ENCODE measurements at regions not wholly inside any gene's neighbourhood (a gene's known extent, or its start where the extent isn't known, plus 50 kb on each side); places are given as distances from the start of the nearest gene placed in this dataset.
A peak's percentile ranks its signal among the peaks of the same experiment; 100 is the strongest.

DNA sequence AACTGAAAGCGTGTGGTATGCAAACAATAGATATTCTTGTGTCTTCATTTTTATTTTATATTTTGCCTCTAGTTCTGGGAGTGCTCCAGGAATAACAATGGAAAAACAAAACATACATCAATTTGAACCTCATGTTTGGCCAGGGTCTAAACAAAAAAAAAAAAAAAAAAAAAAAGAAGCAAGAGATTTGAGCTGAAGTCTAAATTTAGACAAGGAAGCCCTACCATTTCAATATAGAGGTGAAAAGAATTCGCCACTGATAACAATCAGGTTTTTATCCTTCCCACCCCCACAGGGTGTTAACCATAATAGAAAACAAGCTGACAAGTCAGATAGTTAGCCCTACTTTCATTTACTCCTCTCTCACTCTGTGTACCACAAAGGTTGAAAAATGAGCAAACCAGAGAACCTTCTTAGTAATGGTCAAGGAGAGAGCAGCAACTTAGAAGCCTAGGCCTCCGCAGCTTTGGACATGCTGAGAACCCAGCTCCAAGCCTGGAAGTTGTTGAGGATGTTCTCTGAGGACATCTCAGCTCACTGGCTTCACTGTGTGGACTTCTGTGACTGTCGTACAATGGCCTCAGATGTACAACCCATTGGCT, 118.2 kb upstream of the HMHB1 start:
- peak; percentile 33 for DNase-seq (ENCODE audit: low spot score)

DNA sequence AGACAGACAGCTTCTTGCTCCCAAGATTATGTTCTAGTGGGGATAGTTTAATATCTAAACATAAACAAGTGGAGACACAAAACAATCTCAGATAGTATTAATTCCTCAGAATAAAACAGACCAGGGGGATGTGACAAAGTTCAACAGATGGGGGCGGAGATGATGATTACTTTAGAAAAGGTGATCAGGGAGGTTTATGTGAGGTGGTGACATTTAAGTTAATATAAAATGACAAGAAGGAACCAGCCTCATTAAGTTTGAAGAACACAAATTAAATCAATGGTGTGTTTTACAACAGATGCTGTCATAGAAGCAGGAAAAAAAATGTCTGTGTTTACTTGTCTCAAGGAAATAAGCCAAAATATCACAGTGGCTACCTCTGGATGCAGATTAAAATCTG, 119.6 kb upstream of the HMHB1 start:
- no peak for DNase-seq (ENCODE audit: low spot score)

DNA sequence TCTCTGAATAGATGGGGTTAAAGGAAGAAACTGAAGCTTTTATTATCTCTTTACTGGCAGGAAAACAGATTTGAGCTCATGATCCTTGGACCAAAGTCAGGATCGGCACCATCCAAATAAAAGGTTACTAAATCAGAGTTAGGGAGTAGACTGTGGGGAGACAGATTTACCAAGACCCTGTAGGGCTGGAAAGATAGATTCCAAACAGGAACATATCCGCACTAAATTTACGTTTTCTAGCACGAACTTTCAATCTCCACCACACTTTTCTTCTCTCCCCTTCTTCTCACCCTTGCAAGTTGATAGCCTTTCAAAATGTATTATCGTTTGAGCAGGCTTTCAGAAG, 120.0 kb upstream of the HMHB1 start:
- DNase-seq (ENCODE audit: low spot score) = no peak

DNA sequence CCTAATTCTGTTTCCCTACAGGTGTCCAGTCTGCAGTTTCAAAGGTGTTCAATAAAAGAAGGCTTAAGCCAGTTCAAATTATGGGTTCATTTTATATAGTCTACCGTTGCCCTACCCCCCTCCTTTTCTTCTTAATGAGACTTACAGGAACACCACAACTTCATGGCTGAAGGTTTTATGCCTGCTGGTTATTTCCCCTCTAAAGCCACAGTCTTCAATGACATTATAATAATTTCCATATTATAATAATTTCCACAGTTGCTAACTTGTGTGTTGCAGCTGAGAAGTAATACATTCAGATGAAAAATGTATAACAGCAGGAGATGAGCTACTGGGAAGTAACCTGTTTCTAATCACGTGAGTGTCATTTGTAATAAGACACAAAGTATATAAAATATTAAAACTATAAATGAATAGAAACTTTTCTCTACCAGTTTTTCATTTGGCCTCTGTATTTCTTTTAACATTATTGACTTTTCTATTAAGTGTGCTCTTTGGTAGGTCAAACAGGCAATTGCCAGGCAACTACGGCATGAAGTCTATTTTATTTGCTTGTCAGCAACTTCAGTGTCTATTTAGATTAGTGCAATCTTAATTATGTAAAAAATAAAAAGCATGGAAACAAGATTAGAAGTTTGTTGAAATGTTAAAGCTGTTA, 120.5 kb upstream of the HMHB1 start:
- DNase-seq (ENCODE audit: low spot score) = no peak

DNA sequence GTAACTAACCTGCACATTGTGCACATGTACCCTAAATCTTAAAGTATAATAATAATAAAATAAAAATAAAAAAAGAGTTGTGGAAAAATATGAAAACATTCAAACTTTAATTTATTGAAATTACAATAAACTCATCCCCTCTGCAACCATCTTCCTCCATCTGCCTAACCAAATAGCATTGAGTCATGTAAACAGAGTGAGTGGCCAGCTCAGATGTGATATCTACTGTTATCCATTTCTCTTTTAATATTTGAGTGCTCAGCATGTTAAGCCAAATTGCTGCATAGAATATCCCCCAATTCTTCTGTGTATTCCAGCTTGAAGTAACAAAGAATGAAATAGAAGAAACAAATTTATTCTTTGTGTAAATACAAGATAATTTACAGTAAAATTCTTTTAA, 124.4 kb upstream of the HMHB1 start:
- DNase-seq (ENCODE audit: low spot score) = no peak

DNA sequence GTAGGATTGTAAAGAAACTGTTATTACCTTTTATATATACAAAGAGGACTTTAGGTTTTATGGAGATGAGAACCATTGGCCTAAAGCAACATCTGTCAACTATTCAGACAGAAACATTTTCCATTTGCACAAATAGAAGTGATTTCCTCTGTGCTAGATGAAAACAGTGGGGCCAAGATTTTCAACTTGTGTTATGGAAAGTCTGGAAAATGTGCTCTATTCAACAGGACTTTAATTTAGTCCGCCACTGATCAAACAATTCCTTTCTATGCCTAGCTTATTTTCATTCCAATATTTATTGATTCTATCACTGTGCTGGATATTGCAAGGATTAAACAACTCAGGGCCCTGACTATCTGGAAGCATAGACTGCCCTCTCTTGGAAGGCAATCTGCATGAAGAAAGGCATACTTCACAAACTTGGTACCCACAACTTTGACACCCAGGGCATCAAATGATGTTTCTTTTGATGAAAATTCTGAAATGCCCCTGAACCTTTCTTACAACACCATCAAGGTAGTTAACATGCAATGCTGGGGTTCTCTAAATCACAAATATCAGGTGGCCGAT, 126.6 kb upstream of the HMHB1 start:
- no peak for DNase-seq (ENCODE audit: low spot score)

DNA sequence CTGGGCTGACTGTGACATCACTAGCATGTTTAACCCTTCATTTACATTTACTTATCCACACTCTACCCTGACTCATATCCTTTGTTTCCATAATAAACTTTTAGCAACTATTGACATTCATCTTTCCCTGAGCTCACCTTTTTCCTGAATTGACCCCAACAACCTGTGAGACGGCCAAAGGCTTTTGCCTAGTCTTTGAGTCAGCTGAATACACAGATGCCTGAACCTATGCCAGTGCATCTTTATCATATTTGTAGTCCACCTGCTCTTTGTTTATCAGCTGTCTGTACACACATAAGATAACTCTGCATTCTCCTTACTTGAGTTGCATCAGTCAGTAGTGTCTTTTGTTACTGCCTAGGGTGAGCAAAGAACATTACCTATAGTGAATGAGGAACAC, 128.5 kb upstream of the HMHB1 start:
- DNase-seq (ENCODE audit: low spot score) = no peak

DNA sequence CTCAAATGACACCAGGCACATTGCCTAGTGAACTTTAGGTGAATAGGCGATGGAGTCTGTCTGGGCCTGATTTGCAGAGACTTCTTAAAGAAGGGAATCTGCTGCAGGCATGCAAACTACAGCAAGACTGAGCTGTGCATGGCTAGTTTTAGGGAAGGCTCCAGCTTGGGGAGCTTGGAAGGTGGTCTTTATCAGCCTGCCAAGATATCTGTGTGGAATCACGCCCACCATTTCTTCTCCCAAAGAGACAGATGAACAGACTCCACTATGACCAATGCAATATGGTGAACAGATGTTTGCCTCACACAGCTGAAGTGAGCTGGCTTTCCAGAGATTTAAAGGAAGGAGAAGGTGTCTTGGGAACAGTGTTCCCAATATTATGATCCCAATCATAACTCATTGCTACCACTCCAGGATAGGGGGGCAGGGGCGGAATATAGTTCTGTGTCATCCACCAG, 129.0 kb upstream of the HMHB1 start:
- no peak for DNase-seq (ENCODE audit: low spot score)

DNA sequence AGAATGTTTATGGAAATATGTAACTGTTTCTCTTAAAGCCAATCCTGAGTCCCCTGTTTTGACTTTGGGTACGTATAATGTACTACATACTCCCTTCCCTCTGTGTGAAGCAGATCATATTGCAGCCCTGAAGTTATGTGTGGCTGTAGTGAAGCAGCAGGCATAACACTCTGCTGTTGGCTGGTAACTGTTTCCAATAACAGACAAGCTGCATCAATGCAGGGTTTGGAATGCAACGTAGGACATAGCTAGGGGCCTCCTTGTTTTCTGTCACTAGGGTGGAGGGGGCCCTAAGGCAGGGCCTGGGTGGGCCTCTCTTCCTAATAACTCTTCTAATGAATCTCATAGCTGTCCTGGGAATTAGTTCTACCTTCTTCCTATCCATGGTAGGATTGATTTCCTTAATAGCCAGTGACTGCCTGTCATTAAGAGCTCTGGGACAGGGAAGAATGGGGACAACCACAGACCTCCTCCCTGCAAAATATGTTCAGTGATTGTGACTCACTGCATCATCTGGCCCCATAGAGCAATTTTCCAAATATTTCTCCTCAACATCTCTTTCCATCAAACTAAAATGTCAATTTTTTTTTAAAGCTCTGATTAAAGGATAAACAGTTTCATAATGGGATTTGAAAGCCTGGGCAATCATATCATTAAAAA, 129.6 kb upstream of the HMHB1 start:
- no peak for DNase-seq (ENCODE audit: low spot score)

DNA sequence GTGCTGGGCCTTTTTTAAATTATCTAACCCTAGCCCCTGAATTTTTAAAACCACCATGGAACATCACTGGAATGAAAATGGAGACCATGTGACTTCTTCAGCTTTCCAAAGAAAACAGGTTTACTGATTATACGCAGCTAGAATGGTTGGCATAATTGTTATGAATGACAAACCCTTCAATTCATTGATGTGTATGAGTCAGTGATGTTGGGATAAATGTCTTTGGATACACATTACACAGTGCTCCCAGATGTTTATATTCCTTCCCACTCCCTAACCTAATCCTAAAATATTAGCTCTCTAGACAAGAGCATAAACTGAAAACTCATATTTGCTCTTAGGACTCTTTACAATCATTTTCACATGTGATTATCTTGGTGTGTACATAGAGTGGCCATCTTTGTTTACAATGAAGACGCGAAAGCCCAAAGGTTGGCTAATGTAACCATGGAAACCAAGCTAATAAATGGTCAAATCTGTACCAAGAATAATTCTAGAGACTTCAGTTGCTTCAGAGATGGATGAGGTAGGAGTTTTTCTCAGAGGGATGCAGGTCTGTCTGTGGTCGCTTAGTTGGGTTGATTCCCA, 131.2 kb upstream of the HMHB1 start:
- DNase-seq (ENCODE audit: low spot score) = no peak

DNA sequence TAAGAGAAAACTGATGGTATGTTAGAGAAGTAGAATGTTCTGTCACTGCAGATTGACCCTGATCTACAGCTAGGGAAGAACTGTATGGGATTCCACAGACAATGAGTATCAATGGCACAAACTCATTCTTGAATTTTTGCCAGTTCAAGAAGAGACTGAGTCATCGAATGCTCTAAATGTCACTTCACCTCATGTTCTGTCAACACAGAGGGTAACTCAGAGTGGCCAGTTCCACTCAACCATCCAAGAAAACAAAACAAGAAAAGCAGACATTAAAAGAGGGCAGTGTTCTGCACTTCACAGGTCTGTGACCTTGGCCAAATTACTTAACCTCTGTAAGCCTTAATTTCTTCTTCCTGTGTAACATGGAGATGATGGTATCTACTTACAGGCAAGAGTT, 132.2 kb upstream of the HMHB1 start:
- DNase-seq (ENCODE audit: low spot score) = no peak

DNA sequence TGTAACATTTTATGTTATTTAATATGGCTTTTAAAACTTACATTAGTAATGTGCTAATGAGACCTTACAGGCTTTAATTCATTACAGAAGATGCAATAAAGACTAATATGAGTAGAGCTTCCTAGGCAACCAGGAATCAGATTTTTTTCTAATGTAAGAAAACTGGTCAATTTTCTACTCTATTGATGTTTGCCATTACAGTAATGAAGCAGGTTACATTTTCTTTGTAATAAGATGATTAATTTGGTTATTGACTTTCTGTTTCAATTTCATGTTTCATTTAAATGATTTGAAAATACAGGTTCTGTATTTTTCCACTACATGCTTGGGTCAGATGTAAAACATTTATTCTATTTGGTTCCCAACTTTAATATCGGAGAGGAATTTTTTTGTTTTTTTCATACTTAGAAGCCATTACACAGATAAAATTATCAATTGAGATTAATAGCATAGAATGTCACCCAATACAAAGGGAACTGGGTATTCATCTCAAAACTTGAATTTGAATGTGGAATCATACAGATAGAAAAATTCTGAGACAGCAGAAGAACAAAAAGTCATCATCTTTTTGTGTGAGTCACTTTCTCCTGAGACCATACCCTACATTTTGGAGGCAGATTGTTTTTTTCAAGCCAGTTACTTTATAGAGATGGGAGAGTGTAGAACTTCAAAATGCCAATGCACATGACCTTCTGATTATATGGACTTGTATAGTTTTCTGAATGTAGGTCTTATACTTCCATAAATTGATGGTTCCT, 133.6 kb upstream of the HMHB1 start:
- DNase-seq (ENCODE audit: low spot score) = no peak

DNA sequence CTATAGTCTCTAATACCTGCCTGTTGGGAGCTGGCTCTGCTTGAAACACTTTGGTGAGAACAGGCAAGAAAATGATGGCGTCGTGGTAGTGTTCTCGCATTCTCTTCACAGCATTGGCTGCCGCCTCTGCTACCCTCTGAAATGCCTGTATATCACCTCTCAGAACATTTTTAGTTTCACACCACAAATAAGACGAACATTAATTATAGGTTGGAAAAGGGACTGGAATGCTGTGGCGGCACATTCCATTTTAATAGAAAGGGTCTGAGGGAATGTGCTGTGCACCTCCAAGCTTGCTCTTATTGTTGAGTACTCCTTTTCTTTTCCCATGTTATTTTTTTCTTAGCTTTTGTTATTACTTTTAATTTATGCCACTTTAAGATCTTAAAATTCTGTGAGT, 134.6 kb upstream of the HMHB1 start:
- no peak for DNase-seq (ENCODE audit: low spot score)

DNA sequence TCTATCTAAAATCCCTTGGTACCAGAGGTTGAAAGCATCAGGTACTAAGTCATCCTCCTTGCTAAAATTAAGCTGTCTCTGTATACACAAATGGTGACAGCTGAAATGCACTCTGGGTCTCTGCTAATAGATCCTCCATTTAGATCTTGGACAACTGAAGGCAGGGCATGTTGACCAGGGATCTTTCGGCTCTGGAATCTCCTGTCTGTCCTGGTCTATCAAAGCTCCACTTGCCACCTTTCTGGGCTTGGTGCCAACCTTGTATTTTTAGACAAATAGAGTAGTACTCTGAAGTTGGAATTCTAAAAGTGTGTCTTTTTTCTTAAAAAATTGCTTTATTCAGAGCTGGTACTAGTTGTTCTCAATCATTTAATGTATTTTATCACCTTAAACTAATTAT, 135.2 kb upstream of the HMHB1 start:
- DNase-seq (ENCODE audit: low spot score) = no peak

DNA sequence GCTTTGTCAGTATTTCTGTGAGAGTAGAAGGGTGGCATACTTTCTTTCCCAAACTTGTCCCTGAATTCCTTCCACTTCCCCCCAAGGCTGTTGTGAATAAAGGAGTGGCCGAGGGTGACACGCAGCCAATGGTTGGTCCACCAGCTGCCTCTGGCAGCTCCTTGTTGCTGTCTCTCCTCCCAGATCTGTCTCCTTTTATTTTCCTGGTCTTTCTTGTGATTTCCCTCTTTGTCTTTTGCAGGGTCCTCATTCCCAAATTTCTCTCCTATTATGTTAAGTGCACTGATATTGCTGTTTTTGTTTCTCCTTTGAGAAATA, 137.5 kb upstream of the HMHB1 start:
- DNase-seq (ENCODE audit: low spot score) = no peak

DNA sequence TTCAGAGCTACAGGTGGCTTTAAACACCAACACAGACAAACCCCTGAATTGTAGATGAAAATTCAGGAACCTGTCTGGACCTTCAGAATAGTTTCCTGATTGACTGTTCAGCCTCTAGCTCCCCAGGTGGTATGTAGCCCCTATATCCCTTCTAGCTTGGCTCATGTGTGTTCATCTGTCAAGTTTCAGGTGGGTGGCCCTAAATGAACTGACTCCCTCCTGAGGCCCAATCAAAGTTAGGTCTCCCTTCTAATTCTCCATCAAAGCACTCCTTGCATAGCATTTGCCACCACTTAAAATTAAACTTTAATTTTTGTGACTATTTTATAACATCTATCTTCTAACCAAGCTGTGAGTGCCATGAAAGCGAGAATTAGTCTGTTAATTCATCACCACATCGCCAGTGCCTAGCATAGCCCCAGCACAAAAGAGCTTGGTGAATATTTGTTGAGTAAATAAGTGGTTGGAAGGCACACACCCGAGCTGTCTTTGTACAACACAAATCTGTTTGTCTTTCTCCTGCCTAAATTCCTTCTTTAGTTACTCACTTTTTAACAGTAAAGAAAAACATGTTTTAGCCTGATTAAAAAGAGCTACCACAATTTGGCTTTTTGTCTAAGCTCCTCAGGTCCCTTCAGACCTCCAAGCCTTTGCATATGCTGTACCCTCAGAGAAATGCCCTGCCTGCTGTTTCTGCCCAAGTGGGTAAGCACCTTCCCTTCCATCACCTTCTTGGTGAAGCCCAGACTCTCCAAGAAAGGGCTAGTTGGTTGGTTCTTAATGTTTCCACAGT, 138.1 kb upstream of the HMHB1 start:
- no peak for DNase-seq (ENCODE audit: low spot score)

DNA sequence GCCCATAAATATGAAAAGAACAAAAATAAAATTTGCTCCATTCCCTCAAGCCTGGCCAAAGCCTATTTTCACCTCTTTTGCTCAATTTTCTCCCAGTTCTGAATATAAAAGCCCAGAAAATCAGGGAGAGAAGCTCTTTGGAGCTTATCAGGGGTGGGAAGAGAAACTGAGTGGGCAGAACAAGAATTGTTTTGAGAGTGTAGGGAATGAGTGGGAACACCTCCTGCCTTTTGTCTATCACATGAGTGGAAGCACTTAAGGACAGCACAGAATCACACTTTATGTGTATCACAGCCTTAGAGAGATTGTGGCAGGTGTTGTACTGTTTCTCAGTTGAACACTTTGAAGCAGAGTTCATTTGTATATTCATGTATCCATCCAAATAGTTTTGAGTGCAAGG, 139.2 kb upstream of the HMHB1 start:
- no peak for DNase-seq (ENCODE audit: low spot score)

DNA sequence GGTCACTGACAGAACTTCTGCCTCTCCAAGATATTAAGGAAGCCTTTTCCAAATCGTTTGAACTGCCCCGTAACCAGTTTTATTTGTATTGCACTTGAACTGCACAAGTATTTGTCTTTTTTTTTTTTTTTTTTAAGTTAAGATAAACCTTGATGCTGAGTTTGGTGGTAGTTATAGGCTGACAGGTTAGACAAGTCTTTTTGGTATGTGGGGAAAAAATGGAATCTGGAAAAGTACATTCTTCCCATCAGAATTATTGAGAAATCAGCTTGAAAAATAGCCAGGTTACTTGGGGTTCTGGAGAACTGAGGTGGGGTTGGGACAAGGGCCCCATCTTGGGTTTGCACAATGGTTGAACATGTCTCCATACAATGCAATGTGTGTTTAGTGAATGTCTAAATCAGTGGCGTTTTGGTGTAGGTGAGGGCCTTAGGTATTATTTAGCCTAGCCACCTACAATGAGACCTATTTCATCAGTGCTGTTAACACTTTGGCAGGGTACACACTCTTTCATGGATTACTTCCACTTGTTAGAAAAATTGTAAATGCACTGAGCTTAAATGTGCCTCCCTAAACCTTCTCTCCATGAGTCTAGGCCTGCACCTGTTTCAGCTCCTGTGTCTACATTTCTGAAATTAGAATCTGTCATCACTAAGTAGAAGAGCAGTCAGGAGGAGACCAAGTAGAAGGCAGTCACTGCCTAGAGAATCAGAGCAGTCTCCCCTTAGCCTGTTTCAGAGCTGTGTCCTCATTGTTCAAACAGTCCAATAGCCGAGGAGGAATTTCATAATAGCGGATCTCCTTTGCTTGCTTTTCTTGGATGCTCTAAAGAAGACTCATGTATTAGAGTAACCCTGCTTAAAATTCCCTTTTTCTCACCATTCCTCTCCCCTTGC, 140.0 kb upstream of the HMHB1 start:
- DNase-seq (ENCODE audit: low spot score) = no peak

DNA sequence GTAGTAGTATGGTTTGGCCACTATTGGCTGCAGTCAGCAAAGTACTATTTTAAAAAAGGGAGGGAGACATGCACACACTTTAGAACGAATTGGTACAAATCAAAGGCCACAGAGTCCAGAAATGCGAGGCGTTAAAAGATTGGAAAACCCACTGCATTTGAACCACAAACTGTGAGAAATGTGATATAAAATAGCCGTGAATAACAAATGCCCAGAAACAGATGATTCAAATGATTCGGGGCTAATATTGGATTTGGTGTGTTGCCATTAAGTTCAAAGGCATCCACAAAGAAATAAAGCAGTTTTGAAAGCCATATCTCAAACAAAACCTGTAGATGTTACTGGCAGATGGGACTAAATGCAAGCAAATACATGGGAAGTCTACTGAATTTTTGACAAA, 140.9 kb upstream of the HMHB1 start:
- no peak for DNase-seq (ENCODE audit: low spot score)

DNA sequence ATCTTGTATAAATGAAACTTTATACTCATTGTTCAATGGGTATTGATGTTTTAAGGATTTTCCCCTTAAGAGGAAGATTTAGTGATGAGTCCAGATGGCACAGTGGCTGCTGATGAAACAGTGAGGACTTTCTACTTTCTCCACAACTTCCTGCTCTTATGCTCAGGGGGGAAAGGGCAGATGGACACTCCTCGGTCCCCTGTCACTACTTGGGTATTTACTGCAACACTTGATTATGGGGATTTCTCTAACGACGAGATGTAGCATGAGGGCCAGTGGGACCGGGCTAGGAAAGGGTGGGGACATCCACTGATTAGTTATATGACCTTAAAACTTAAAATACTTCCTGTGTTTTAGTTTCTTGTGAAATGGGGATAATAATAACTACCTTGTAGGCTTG, 146.1 kb upstream of the HMHB1 start:
- DNase-seq (ENCODE audit: low spot score) = no peak

DNA sequence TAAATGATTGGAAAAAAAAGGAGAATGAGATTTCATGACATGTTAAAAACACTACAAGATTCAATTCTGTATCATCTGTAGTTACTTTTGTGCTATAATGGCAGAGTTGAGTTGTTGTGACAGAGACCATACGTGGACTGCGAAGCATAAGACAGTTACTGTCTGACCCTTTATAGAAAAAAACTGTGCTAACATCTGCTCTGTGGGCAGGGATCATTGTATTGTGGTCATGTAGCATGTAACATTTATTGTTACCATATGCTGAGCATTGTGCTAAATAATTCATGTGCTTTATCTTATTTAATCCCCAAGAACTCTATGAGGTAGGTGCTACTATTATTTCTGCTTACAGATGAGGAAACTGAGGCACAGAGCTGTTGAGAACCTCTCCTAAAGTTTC, 147.3 kb upstream of the HMHB1 start:
- DNase-seq (ENCODE audit: low spot score) = no peak

Data from CD4-positive, alpha-beta T cell treated with Interleukin-2 at 100 ng/mL for 4 hours (primary cell).